GM12873 (cell line): ENCODE measurements at regions not wholly inside any gene's neighbourhood (a gene's known extent, or its start where the extent isn't known, plus 50 kb on each side); places are given as distances from the start of the nearest gene placed in this dataset.

ENCODE experiments used
- TF ChIP-seq, protein P1 (sequence below): IDR thresholded peaks from 2 replicates; pipeline ENCODE4 v1.5.1; 2012; ENCODE audit warnings: low read depth, mild to moderate bottlenecking, moderate library complexity, low read length, control low read depth; ENCODE audit not compliant: insufficient read depth; ENCODE audit errors: missing control alignments

- TF ChIP-seq, protein P1, sequence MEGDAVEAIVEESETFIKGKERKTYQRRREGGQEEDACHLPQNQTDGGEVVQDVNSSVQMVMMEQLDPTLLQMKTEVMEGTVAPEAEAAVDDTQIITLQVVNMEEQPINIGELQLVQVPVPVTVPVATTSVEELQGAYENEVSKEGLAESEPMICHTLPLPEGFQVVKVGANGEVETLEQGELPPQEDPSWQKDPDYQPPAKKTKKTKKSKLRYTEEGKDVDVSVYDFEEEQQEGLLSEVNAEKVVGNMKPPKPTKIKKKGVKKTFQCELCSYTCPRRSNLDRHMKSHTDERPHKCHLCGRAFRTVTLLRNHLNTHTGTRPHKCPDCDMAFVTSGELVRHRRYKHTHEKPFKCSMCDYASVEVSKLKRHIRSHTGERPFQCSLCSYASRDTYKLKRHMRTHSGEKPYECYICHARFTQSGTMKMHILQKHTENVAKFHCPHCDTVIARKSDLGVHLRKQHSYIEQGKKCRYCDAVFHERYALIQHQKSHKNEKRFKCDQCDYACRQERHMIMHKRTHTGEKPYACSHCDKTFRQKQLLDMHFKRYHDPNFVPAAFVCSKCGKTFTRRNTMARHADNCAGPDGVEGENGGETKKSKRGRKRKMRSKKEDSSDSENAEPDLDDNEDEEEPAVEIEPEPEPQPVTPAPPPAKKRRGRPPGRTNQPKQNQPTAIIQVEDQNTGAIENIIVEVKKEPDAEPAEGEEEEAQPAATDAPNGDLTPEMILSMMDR: no peak
These were observed 529.5 kb downstream of the KCNT2 start for GRCh38 chr1:196078691-196079090.

- TF ChIP-seq, protein P1: no peak
These were observed 532.6 kb downstream of the KCNT2 start for GRCh38 chr1:196075621-196076020.

- TF ChIP-seq, protein P1: no peak
These were observed 534.1 kb downstream of the KCNT2 start for GRCh38 chr1:196074182-196074581.

- TF ChIP-seq, protein P1: no peak
These were observed 536.8 kb downstream of the KCNT2 start for GRCh38 chr1:196071447-196071846.

- TF ChIP-seq, protein P1: no peak
These were observed 537.3 kb downstream of the KCNT2 start for GRCh38 chr1:196070940-196071339.

DNA sequence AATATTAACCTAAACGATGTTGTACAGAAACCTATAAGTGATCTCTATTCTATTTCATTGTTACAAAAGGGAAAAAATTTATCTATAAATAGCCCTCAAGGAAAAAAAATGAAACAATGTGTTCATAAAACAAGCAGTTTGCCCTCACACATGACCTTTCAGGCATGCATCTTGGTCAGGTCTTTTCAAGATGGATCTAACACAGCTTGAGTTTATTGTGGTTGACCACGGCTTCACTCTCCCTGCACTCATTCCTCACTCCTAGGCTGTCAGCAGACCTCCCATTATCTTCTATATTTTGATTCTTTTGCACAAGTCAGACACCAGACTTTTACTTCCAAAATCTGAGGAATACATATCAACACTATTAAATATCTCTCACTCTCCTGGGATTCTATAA, 544.3 kb downstream of the KCNT2 start:
- TF ChIP-seq, protein P1: no peak

DNA sequence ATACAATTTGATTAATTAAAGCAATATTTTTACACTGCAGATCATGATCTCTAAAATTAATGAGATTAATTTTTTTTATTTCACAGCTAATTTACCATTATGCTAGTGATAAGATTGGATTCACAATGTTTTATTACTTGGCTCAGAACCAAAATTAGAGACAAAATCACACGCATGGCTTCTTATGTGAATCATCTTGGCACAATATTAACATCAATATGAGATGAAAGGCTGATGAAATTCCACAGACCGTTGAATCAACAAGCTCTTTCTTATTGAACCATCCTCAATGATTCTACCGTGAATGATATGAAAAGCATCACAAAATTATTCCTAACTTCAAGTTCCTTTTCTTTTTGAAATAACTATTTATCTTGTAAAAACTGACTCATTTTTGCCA, 544.9 kb downstream of the KCNT2 start:
- TF ChIP-seq, protein P1: no peak

DNA sequence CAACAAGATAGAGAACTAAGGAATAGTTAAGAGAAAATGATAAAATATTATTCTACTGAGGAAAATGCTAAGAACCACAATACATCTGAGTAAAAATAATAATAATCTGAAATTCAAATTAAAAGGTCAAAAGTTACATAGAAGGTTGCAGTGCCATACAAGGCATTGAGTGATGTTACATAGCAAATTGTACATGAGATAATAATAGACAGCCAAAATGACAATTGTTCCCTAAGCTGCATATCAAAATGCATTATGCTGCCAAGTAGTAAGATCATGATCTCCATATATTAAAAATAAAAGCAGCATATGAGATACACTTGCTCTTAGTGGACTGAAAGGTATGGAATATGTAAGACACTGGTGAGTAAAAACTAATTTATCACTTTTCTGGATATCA, 547.7 kb downstream of the KCNT2 start:
- TF ChIP-seq, protein P1: no peak
